Fibroblast of villous mesenchyme (primary cell): ENCODE measurements at regions not wholly inside any gene's neighbourhood (a gene's known extent, or its start where the extent isn't known, plus 50 kb on each side); places are given as distances from the start of the nearest gene placed in this dataset.

Source experiments
- DNase-seq: peaks from one replicate; pipeline ENCODE4 v3.0.0-alpha.2; 2010; ENCODE audit warnings: low read depth
- H3K4me3 ChIP-seq: 2 replicates; pipeline ENCODE4 v1.5.1; 2011; ENCODE audit warnings: low read depth, mild to moderate bottlenecking, low read length
- TF ChIP-seq, protein P1 (sequence below): IDR thresholded peaks from 2 replicates; pipeline ENCODE4 v1.5.1; 2012; ENCODE audit warnings: low read depth, mild to moderate bottlenecking, low read length; ENCODE audit not compliant: insufficient read depth

DNA sequence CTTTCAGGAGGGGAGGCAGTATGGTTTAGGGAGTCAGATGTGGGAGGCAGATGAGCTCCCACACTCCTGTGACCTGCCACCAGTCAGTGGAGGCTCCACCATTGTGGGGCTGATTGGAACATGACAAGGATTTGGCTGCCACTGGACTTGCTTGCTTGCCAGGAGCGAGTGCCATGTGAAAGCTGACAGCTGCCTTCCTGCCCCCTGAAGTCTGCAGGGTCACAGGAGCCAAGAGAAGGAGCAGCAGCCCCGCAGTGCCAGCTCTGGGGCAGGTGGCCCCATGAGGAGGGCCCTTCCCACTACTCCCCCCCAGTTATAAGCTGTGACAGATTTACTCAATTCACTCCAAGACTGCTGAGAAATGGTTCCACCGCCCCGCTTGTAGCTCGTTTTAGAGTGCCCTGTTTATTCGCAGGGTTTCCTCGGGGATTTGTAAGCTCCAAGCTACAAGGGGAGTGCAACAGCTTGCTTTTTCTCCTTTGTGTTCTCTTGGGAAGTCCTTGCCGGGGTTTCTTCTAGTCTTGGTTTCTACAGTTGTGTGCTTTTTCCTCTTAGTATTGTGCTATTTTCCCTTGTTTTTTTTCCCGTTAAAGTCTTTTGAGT lies 414.3 kb downstream of the MEIS1 start:
- H3K4me3 ChIP-seq, result no peak overlapping the region
- DNase-seq, result no peak
- TF ChIP-seq, protein P1, sequence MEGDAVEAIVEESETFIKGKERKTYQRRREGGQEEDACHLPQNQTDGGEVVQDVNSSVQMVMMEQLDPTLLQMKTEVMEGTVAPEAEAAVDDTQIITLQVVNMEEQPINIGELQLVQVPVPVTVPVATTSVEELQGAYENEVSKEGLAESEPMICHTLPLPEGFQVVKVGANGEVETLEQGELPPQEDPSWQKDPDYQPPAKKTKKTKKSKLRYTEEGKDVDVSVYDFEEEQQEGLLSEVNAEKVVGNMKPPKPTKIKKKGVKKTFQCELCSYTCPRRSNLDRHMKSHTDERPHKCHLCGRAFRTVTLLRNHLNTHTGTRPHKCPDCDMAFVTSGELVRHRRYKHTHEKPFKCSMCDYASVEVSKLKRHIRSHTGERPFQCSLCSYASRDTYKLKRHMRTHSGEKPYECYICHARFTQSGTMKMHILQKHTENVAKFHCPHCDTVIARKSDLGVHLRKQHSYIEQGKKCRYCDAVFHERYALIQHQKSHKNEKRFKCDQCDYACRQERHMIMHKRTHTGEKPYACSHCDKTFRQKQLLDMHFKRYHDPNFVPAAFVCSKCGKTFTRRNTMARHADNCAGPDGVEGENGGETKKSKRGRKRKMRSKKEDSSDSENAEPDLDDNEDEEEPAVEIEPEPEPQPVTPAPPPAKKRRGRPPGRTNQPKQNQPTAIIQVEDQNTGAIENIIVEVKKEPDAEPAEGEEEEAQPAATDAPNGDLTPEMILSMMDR, result no peak

- TF ChIP-seq, protein P1, result no peak
- no peak for DNase-seq
- H3K4me3 ChIP-seq, result no peak overlapping the region
These were observed 415.5 kb downstream of the MEIS1 start for GRCh38 chr2:66850376-66850775.

DNA sequence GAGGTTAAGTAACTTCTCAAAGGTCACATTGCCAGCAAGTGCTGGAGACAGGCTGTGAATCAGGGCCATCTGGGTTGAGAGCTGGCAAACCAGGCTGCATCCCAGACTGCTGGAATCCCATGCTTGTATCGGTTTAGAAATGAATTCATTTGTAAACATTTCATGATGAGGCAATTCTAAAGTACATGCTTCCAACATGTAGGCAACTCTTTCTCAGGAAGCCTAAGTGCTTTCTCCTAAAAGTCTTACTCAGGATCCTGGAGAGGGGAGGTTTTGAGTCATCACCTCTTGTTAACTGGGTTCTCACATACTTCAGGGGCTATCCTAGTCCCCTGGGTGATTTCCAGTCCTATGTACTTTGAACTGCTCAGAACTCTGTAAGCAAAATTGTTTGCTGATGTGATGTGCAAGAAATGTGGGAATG lies 416.5 kb downstream of the MEIS1 start:
- H3K4me3 ChIP-seq, result no peak overlapping the region
- TF ChIP-seq, protein P1, result no peak
- DNase-seq, result peak; percentile 98

GRCh38 chr2:66852953-66853352 lies 418.0 kb downstream of the MEIS1 start:
- TF ChIP-seq, protein P1, result no peak
- no peak overlapping the region for H3K4me3 ChIP-seq
- no peak for DNase-seq

DNA sequence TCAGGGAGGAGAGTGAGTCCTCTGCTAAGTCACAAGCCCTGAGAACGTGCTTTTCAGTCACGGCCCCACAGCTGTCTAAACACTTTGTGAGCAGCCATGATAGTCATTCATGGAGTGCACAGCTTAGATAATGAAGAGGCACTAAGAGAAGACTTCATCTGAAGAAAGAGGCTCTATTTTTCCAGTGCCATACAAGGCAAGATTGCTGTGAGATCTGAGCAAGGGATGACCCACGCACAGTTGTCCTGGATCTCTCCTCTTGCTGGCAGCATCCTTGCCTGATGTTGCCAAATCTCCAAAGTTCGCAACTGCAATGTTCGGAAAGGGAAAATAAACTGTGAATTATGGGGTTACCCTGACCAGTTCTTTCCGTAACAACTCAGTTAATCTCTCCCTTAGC lies 418.7 kb downstream of the MEIS1 start:
- H3K4me3 ChIP-seq, result no peak overlapping the region
- peak; percentile 39 for DNase-seq
- TF ChIP-seq, protein P1, result no peak

- no peak overlapping the region for H3K4me3 ChIP-seq
- TF ChIP-seq, protein P1, result no peak
- DNase-seq, result peak; percentile 50
These were observed 419.4 kb downstream of the MEIS1 start for GRCh38 chr2:66854298-66854697.
